Stimulated activated naive CD8-positive, alpha-beta T cell treated with anti-CD3 and anti-CD28 coated beads, Interleukin-15, amount 100 ng/mL, for 72 hours (primary cell): ENCODE measurements at regions not wholly inside any gene's neighbourhood (a gene's known extent, or its start where the extent isn't known, plus 50 kb on each side); places are given as distances from the start of the nearest gene placed in this dataset.

Experiments used
- ATAC-seq: fragments of 150-1000 bp; cut with Tn5 transposase; 2 replicates; pipeline ENCODE4 v1.10.0; 2021; ENCODE audit warnings: mild to moderate bottlenecking, moderate library complexity
- DNase-seq, 2 donors: peaks; one replicate each; pipeline ENCODE4 v3.0.0; 2021 to 2022
- H3K27ac Mint-ChIP-seq, 2 donors: one replicate each; pipeline ENCODE4 v1.8.0; 2022; ENCODE audit warnings: mild to moderate bottlenecking in 2 of 2, mixed read lengths in 2 of 2, moderate library complexity in 2 of 2
- H3K27me3 Mint-ChIP-seq: one replicate; pipeline ENCODE4 v1.8.0; 2022; ENCODE audit warnings: mixed read lengths
- H3K4me1 Mint-ChIP-seq: one replicate; pipeline ENCODE4 v1.8.0; 2022; ENCODE audit warnings: mild to moderate bottlenecking, mixed read lengths
- H3K4me3 Mint-ChIP-seq, 2 donors: one replicate each; pipeline ENCODE4 v1.8.0; 2022; ENCODE audit warnings: mild to moderate bottlenecking in 2 of 2, mixed read lengths in 2 of 2, moderate library complexity in 1 of 2
- H3K9me3 Mint-ChIP-seq, 2 donors: one replicate each; pipeline ENCODE4 v1.8.0; 2022; ENCODE audit warnings: mixed read lengths in 2 of 2

DNA sequence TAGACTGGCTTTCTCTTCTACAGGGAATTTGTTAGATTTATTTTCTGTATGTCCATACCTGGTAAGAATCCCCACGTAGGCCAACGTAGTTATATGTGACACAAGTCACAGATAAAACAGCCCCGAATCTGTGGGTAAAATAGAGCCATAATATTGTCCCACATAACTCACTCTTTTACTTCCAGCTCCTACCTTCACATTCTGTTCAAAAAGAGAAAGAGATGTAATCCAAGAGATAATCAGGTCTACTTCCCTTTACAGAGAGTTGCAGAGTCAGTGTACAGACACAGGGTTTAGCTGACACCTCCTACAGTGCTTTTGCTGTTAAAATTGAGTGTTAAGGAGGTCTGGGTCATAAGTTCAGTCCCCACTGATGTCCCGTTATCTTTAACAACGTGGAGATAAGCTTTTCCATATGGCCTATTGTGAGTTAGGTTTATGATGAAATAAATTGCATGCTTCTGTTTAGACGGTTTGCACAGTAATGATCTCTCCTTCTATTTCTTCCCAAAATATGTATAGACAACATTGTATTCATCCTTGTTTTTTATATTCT, 446.5 kb downstream of the ADAMTS20 start:
- no peak for ATAC-seq
- no peaks in the 10 kb centered on the region for H3K27me3 Mint-ChIP-seq

DNA sequence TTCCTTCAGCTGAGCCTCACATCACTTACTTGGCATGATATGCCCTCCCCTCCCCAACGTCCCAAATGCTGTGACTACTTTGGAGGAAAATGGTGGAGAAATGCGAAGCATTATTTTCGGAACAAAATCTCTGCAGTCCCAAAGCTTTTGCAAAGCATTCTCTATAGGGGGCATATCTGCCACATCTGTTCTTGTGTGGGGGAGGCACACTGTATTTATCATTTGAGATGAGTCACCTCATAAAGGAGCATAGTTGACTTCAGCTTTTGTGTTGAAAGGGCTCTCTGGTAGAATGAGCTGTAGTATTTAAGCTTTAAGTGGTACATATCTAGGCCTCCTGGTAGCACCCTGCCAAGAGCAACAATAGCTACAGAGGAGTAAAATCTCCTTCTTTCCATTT, 447.5 kb downstream of the ADAMTS20 start:
- Mint-ChIP-seq H3K9me3 (peaks cover 0 to 10% of the 10 kb centered on the region in 2 donors), H3K27me3 (no peaks in the 10 kb centered on the region), H3K27ac (no peak overlapping the region), H3K4me3 (no peak overlapping the region), H3K4me1 (no peaks in the 10 kb centered on the region)
- ATAC-seq (no peak), DNase-seq (no peak)

More for the DNA sequence above, 446.5 kb downstream of the ADAMTS20 start:
- H3K4me3 Mint-ChIP-seq, result no peak overlapping the region
- peaks cover 4 to 20% of the 10 kb centered on the region in 2 donors for H3K9me3 Mint-ChIP-seq
- DNase-seq, result no peak
- H3K27ac Mint-ChIP-seq, result no peak overlapping the region
- H3K4me1 Mint-ChIP-seq, result no peaks in the 10 kb centered on the region

- Mint-ChIP-seq H3K9me3 (peaks cover 0 to 4% of the 10 kb centered on the region in 2 donors), H3K4me3 (no peak overlapping the region), H3K27ac (no peak overlapping the region), H3K4me1 (no peaks in the 10 kb centered on the region), H3K27me3 (no peaks in the 10 kb centered on the region)
- no peak for DNase-seq
- no peak for ATAC-seq
Measured at GRCh38 chr12:43103866-43104265, 448.1 kb downstream of the ADAMTS20 start.

- Mint-ChIP-seq H3K9me3 (no peaks in the 10 kb centered on the region), H3K27ac (no peak overlapping the region), H3K4me1 (no peaks in the 10 kb centered on the region), H3K27me3 (no peaks in the 10 kb centered on the region), H3K4me3 (no peak overlapping the region)
- ATAC-seq (no peak), DNase-seq (no peak)
Measured at GRCh38 chr12:43102546-43103264, 449.3 kb downstream of the ADAMTS20 start.

DNA sequence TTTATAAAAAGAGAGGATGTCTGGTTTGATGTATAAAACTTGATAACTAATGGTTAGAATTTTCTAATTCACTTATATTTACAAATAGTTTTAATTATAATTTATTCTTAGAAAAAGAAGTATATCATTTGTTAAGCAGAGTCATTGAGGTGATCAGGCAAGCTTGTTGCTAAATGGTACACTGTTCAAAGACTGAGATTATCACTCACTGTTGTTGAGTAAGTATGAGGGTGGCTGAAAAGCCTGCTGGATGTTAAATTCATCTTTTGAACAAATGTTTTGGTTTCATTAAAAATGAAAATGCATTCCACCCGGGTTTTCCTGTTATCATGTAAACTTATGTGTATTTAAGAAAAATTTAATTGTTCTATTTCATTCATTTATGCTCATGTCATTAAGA, 451.8 kb downstream of the ADAMTS20 start:
- Mint-ChIP-seq H3K27ac (no peak overlapping the region), H3K4me1 (no peaks in the 10 kb centered on the region), H3K9me3 (no peaks in the 10 kb centered on the region), H3K27me3 (no peaks in the 10 kb centered on the region), H3K4me3 (no peak overlapping the region)
- ATAC-seq (no peak), DNase-seq (no peak)

DNA sequence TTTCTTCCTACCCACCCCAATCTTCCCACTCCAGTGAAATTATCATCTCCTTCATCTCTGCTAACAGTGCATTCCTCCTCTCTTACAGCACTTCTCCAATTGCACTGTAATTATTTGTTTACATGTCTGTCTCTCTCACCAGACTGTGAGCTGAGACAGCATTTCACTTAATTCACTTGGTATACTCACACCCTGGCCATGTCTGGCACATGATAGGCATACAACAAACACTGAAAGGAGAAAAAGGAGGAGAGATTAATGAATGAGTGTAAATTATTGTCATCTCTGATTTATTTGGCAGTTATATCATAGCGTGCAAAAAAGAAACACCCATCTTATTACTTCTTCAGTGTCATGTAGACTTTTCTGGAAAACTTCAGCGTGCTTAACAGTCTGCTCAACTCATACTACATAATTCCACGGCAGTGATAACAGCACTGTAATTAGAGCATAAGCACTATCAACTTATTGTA, 452.3 kb downstream of the ADAMTS20 start:
- no peak for ATAC-seq
- Mint-ChIP-seq H3K27me3 (no peaks in the 10 kb centered on the region), H3K4me1 (no peaks in the 10 kb centered on the region)

GRCh38 chr12:43098766-43099550, 453.0 kb downstream of the ADAMTS20 start:
- ATAC-seq (no peak), DNase-seq (no peak)
- Mint-ChIP-seq H3K4me3 (no peak overlapping the region), H3K27me3 (no peaks in the 10 kb centered on the region), H3K9me3 (no peaks in the 10 kb centered on the region), H3K27ac (no peak overlapping the region), H3K4me1 (no peaks in the 10 kb centered on the region)

More for the DNA sequence above, 452.3 kb downstream of the ADAMTS20 start:
- H3K27ac Mint-ChIP-seq, result no peak overlapping the region
- DNase-seq, result no peak
- no peak overlapping the region for H3K4me3 Mint-ChIP-seq
- H3K9me3 Mint-ChIP-seq, result no peaks in the 10 kb centered on the region

DNA sequence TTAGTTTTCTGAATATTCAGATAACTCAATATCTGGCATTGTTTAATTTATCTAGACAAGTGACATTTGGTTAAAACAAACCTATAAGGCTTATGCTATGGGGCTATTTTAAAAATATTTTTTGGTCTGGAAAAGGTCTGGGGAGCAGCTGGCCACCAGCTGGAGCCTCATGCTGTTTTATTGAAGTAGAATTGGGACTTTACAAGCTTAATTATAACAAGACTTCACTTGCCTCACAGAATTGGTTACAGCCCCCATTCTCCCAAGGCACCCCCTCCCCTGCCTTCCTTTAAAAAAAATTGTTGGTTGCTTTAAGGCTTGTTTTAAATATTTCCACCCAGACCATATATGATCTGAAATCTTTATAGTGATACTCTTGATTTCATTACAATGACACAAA, 453.9 kb downstream of the ADAMTS20 start:
- Mint-ChIP-seq H3K9me3 (peaks cover 0 to under 1% of the 10 kb centered on the region in 2 donors), H3K27me3 (no peaks in the 10 kb centered on the region), H3K4me3 (no peak overlapping the region), H3K4me1 (no peaks in the 10 kb centered on the region), H3K27ac (no peak overlapping the region)
- DNase-seq (no peak), ATAC-seq (no peak)

- Mint-ChIP-seq H3K4me3 (no peak overlapping the region), H3K9me3 (peaks cover 6% of the 10 kb centered on the region in 2 donors), H3K4me1 (no peaks in the 10 kb centered on the region), H3K27ac (no peak overlapping the region), H3K27me3 (no peaks in the 10 kb centered on the region)
- DNase-seq (no peak), ATAC-seq (no peak)
Measured at GRCh38 chr12:43097471-43097870, 454.5 kb downstream of the ADAMTS20 start.

GRCh38 chr12:43095669-43096280, 456.2 kb downstream of the ADAMTS20 start:
- no peaks in the 10 kb centered on the region for H3K4me1 Mint-ChIP-seq
- DNase-seq (no peak), ATAC-seq (no peak)
- H3K27me3 Mint-ChIP-seq, result no peaks in the 10 kb centered on the region
- H3K27ac Mint-ChIP-seq, result no peak overlapping the region
- H3K4me3 Mint-ChIP-seq, result no peak overlapping the region
- H3K9me3 Mint-ChIP-seq, result peaks cover 6% of the 10 kb centered on the region in 2 donors

- Mint-ChIP-seq H3K4me3 (no peak overlapping the region), H3K27me3 (no peaks in the 10 kb centered on the region), H3K4me1 (no peaks in the 10 kb centered on the region), H3K27ac (no peak overlapping the region), H3K9me3 (peaks cover 10 to 11% of the 10 kb centered on the region in 2 donors)
- no peak for DNase-seq
- ATAC-seq, result no peak
Measured at GRCh38 chr12:43094886-43095575, 457.0 kb downstream of the ADAMTS20 start.

GRCh38 chr12:43090981-43091380, 461.0 kb downstream of the ADAMTS20 start:
- Mint-ChIP-seq H3K27ac (no peak overlapping the region), H3K4me3 (no peak overlapping the region), H3K4me1 (no peaks in the 10 kb centered on the region), H3K9me3 (peaks cover 13 to 28% of the 10 kb centered on the region in 2 donors), H3K27me3 (no peaks in the 10 kb centered on the region)
- ATAC-seq, result no peak
- no peak for DNase-seq

GRCh38 chr12:43087195-43088091, 464.6 kb downstream of the ADAMTS20 start:
- DNase-seq (no peak), ATAC-seq (no peak)
- Mint-ChIP-seq H3K27me3 (no peaks in the 10 kb centered on the region), H3K9me3 (peaks cover 31 to 49% of the 10 kb centered on the region in 2 donors), H3K27ac (no peak overlapping the region), H3K4me1 (no peaks in the 10 kb centered on the region), H3K4me3 (no peak overlapping the region)

DNA sequence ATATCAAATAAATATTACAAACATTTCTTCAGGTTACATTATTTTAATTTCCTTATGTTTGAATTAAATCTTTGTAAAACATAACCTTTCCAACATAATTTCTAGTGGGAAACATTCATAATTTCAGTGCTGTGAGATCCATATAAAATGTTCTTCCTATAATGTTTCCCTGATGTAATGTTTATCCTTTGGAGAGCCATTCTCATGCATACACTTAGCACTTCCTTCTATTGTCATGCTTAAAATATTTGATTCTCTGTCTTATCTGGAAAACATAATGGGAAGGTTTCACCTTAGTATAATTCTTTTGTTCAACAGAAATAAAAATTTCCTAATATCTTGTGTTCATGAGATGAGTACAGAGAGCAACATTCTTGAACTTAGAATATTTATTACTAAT, 472.5 kb downstream of the ADAMTS20 start:
- Mint-ChIP-seq H3K27me3 (no peaks in the 10 kb centered on the region), H3K4me1 (no peaks in the 10 kb centered on the region), H3K4me3 (no peak overlapping the region), H3K27ac (no peak overlapping the region), H3K9me3 (peaks cover 21 to 25% of the 10 kb centered on the region in 2 donors)
- ATAC-seq (no peak), DNase-seq (no peak)
